ENCODE measurements at regions not wholly inside any gene's neighbourhood (a gene's known extent, or its start where the extent isn't known, plus 50 kb on each side); places are given as distances from the start of the nearest gene placed in this dataset.

- TF ChIP-seq CTCF (IDR thresholded peaks at IDR 0.05 in 2 of 3, conservative IDR thresholded peaks at IDR 0.05 in 1 of 3; ENCODE audit: borderline replicate concordance in 1 of 3, insufficient read depth in 1 of 3, low read depth in 2 of 3, low read length in 2 of 3) (no peak), CEBPB (IDR thresholded peaks at IDR 0.05; ENCODE audit: low read depth) (no peak), REST (IDR thresholded peaks at IDR 0.05; ENCODE audit: low read depth) (no peak), MAX (IDR thresholded peaks at IDR 0.05) (no peak), FOSL1 (IDR thresholded peaks at IDR 0.05; ENCODE audit: low read depth) (no peak), EZH2phosphoT487 (IDR thresholded peaks at IDR 0.05; ENCODE audit: borderline replicate concordance) (no peak), POLR2A (IDR thresholded peaks at IDR 0.05; ENCODE audit: borderline replicate concordance, extremely low read depth, insufficient read depth, insufficient read length) (no peak)
Observed at GRCh38 chr15:35973029-35973428, 427.1 kb upstream of the DPH6 start.

All from HCT116 (cell line).